ENCODE measurements at regions not wholly inside any gene's neighbourhood (a gene's known extent, or its start where the extent isn't known, plus 50 kb on each side); places are given as distances from the start of the nearest gene placed in this dataset.

DNA sequence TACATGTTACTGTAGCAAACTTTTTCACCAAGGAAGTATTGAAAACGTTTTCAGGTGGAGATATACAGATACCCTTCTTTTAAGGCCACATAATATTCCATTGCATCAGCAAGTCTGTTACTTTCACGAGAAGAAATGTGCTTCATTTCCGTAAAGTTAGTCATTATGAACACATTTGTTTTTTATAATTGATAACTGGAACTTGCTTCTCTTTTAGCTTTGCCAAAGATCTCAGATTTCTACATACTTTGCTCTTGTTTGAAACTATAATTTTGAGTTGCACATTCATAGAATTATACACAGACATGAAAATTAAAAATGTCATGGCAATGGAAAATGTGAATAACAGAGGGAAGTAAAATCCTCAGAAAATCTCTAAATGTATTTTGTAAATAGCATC is 128.7 kb upstream of the GIMD1 start:
- FAIRE-seq (no peak), DNase-seq (ENCODE audit: low read depth, low spot score) (no peak)
- POLR2A ChIA-PET: no interaction called here
- H3K9ac ChIP-seq (replicated peaks; ENCODE audit: extremely low read depth, insufficient read depth, low read length): no peak overlapping the region
- no peaks in the 10 kb centered on the region for H3K4me1 ChIP-seq (ENCODE audit: control insufficient read depth, extremely low read depth, insufficient read depth, low read length)
- intact Hi-C loops (cut with micrococcal nuclease) (no loop called here), dilution Hi-C loops (cut with MboI; ENCODE audit: extremely low pct_ligation_motif_present, low sequenced_read_pairs) (no loop called here)
- H3K27me3 ChIP-seq (ENCODE audit: control insufficient read depth in 2 of 2, insufficient read depth in 2 of 2, low read length in 2 of 2): no peaks in the 10 kb centered on the region
- no peaks in the 10 kb centered on the region for H3K9me3 ChIP-seq (replicated peaks; ENCODE audit: control insufficient read depth, insufficient read depth, low read length)
- CTCF ChIA-PET: no interaction called here
- no peak overlapping the region for H3K27ac ChIP-seq (ENCODE audit: insufficient read depth, low read depth, low read length)
- no TSS peak for BruUV-seq (replicated peaks)
- no peaks in the 10 kb centered on the region for H3K36me3 ChIP-seq (ENCODE audit: control insufficient read depth in 2 of 2, extremely low read depth in 1 of 2, insufficient read depth in 2 of 2, low read length in 2 of 2)
- no peak overlapping the region for H3K4me3 ChIP-seq (replicated peaks in 1 of 3; ENCODE audit: insufficient read depth in 1 of 3, low read depth in 1 of 3, low read length in 3 of 3)
- peaks cover 2% of the 10 kb centered on the region for H3K9me1 ChIP-seq (replicated peaks; ENCODE audit: control insufficient read depth, extremely low read depth, insufficient read depth, low read length)
- H3K4me2 ChIP-seq (ENCODE audit: insufficient read depth, low read length): no peak overlapping the region
- H3K79me2 ChIP-seq (ENCODE audit: control insufficient read depth, insufficient read depth, low read length): no peaks in the 10 kb centered on the region
- no peaks in the 10 kb centered on the region for H4K20me1 ChIP-seq (replicated peaks; ENCODE audit: control insufficient read depth, extremely low read depth, insufficient read depth, low read length)
- TF ChIP-seq GATA2 (IDR thresholded peaks at IDR 0.05; ENCODE audit: insufficient read depth, insufficient read length, low read depth, low read length): no peak
- TF ChIP-seq, protein P1, sequence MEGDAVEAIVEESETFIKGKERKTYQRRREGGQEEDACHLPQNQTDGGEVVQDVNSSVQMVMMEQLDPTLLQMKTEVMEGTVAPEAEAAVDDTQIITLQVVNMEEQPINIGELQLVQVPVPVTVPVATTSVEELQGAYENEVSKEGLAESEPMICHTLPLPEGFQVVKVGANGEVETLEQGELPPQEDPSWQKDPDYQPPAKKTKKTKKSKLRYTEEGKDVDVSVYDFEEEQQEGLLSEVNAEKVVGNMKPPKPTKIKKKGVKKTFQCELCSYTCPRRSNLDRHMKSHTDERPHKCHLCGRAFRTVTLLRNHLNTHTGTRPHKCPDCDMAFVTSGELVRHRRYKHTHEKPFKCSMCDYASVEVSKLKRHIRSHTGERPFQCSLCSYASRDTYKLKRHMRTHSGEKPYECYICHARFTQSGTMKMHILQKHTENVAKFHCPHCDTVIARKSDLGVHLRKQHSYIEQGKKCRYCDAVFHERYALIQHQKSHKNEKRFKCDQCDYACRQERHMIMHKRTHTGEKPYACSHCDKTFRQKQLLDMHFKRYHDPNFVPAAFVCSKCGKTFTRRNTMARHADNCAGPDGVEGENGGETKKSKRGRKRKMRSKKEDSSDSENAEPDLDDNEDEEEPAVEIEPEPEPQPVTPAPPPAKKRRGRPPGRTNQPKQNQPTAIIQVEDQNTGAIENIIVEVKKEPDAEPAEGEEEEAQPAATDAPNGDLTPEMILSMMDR (IDR thresholded peaks at IDR 0.05; ENCODE audit: extremely low read depth in 1 of 2, insufficient read depth in 1 of 2, low read depth in 1 of 2, low read length in 2 of 2): no peak
- TF ChIP-seq EZH2 (IDR thresholded peaks at IDR 0.05; ENCODE audit: borderline replicate concordance, low read depth, low read length, severe bottlenecking): no peak
- TF ChIP-seq MYC (IDR thresholded peaks at IDR 0.05; ENCODE audit: low read depth, low read length): no peak
- TF ChIP-seq JUN (IDR thresholded peaks at IDR 0.05; ENCODE audit: borderline replicate concordance, insufficient read depth, insufficient read length, low read depth): no peak
- no peak for TF ChIP-seq POLR2AphosphoS5 (IDR thresholded peaks at IDR 0.05; ENCODE audit: insufficient read depth, low read depth, low read length)
- TF ChIP-seq FOS (IDR thresholded peaks at IDR 0.05; ENCODE audit: borderline replicate concordance, insufficient read depth, low read length): no peak
- H2AFZ ChIP-seq (ENCODE audit: low read depth, low read length): no peak overlapping the region

Measured in endothelial cell of umbilical vein (primary cell).